ENCODE measurements at regions not wholly inside any gene's neighbourhood (a gene's known extent, or its start where the extent isn't known, plus 50 kb on each side); places are given as distances from the start of the nearest gene placed in this dataset.

- DNase-seq (ENCODE audit: low spot score) = no peak
These were observed 98.6 kb downstream of the FHDC1 start for GRCh38 chr4:153034681-153035080.

DNA sequence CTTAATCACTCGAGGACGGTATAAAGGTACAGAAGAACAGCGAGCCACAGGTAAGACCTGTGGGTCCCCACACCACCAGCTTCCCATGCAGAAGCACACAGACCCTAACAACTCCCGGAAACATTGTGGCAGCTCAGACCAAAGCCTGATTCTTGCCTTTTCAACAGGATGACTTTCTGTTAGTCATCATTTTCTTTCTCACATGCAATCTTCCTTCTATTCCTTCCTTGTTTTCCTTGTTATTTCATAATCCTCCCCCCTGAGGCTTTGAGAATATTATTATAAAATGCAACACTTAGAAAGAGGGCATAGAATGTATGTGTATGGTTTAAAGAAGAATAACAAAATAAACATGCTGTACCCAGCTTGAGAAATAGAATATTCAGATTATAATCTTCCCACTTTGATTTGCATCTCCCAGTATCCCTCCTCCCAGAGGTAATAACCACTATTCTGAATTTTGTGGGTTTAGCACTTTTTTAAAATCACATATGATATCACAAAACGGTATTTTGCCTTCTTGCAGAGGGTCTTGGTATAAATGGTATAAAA, 100.9 kb downstream of the FHDC1 start:
- no peak for DNase-seq (ENCODE audit: low spot score)

GRCh38 chr4:153038623-153039311, 102.6 kb downstream of the FHDC1 start:
- no peak for DNase-seq (ENCODE audit: low spot score)

- DNase-seq (ENCODE audit: low spot score) = no peak
These were observed 103.5 kb downstream of the FHDC1 start for GRCh38 chr4:153039542-153040185.

GRCh38 chr4:153040677-153041076, 104.6 kb downstream of the FHDC1 start:
- no peak for DNase-seq (ENCODE audit: low spot score)

- no peak for DNase-seq (ENCODE audit: low spot score)
These were observed 107.9 kb downstream of the FHDC1 start for GRCh38 chr4:153044036-153044435.

DNA sequence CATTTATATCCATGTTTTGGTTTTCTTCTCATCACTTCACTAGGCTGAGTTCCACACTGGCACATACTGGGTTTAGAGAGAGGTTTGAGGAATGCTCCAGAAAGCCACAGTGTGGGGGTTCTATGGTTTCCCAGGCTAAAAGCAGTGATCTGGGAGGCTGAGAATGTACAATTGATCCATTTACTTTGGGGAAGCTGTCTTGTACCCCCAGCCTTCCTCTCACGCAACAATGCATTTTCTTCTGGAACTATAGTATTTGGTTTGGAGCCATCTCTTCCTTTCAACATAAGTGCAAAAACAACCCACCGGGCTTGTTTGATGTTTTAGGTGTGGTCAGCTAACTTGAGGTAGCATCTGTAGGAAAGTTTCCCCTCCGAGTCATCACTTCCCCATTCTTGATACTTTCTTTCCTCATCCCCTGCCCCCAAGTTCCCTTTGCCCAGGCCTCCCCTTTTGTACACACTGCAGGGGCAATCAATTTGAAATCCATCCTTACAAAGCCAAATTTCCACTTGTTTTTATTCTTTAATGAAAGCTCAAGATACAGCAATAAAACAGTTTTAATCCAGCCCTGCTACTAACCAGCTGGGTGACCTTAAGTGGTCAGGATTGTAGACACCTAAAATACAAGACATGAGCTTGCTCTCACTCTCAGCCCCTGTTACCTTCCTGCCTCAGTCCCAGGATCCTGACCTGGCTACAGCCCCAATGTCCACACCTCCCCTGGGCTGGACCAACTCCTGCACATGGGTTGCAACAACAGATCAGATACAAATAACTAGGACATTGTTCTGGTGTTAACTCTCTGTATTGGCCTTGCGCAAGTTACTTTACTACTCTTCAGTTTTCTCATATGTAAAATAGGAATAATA, 109.2 kb downstream of the FHDC1 start:
- no peak for DNase-seq (ENCODE audit: low spot score)

DNA sequence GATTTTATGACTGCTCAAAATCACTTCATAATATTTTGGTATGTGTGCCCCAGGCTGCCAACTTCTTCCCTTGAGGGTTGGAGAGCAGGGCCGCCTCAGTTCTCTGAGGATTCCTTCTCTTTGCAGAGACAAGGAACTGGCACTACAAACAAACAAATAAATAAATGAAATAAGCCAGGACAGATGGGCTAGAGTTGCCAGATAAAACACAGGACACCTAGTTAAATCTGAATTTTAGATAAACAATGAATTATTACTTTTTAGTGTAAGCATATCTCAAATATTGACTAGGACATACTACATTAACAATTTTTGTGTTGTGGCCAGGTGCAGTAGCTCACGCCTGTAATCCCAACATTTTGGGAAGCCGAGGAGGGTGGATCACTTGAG, 122.5 kb downstream of the FHDC1 start:
- no peak for DNase-seq (ENCODE audit: low spot score)

GRCh38 chr4:153060196-153060595, 124.1 kb downstream of the FHDC1 start:
- no peak for DNase-seq (ENCODE audit: low spot score)

GRCh38 chr4:153061971-153062370, 125.8 kb downstream of the FHDC1 start:
- DNase-seq (ENCODE audit: low spot score) = no peak

DNA sequence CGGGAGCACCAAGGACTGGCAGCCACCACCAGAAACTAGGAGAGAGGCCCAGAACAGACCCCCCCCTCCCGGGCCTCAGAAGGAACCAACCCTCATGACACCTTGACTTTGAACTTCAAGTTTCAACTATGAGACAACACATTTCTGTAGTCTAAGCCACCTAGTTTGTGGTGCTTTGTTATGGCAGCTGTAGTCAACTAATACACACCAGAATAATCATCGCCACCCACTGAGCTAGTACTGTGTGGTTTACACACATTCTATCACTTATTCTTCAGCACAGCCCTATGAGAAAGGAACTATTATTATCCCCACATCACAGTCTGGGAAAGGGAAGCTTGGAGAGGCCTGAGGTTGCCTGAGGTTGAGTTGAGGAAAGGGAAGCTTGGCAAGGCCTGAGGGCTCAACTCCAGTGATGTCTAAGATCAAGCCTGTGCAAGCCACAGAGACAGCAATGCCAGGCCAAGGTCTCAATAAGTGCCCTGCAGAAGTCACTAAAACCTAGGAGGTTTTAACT, 126.6 kb downstream of the FHDC1 start:
- DNase-seq (ENCODE audit: low spot score) = no peak

DNA sequence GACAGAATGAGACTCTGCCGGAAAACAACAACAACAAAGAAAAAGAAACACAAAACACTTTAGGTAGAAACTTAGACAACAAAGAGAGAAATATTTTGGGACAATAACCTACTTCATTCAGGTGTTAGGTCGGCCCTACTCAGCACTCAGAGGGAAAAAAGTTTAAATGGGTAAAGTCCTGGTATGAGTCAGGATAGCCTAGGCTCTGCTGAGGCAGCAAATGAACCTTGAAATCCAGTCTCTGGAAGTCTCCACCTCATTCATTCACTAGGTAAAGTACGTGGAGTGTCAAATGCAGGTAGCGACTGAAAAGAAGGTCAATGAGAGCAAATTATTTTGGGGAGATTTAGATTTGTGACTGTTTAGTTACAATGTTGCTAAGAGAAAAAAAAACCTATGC, 127.4 kb downstream of the FHDC1 start:
- no peak for DNase-seq (ENCODE audit: low spot score)

DNA sequence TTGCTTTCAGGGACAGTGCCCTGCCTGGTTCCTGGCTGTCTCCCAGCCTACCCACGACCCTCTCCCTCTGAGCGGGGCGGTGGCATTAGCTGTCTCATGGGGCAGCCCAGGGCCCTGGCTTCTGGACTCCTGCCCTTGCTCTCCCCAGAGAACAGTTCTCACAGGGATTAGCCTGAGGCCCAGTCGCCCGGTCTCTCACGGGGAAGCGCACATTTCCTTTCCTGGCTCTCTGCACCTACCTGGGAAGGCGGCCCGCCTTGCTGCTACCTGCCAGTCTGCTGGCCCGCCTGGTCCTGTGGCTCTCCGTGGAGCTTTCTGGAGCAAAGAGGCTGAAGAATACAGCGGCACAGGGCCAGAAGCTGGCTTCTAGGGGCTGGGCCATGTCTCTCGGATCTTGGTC, 128.4 kb downstream of the FHDC1 start:
- DNase-seq (ENCODE audit: low spot score) = no peak

DNA sequence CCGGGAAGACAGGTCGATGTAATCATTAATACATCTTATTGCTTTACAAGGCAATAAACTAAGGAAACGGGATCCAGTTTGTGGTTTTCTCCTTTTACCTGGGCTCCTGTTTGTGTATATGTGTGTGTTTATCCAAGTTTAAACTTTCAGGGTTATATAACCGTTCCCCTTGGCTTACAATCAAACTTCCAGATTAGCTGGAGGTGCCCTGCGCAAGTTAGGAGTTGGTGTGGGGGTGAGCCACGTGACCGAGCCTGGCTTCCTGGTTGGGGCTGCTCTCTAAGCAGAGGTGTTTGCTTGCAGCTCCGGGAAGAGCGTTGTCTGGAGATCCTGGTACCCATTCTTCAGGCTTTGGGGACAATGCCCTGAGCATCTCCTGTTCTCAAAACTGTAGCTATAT, 129.2 kb downstream of the FHDC1 start:
- peak; percentile 17 for DNase-seq (ENCODE audit: low spot score)

DNA sequence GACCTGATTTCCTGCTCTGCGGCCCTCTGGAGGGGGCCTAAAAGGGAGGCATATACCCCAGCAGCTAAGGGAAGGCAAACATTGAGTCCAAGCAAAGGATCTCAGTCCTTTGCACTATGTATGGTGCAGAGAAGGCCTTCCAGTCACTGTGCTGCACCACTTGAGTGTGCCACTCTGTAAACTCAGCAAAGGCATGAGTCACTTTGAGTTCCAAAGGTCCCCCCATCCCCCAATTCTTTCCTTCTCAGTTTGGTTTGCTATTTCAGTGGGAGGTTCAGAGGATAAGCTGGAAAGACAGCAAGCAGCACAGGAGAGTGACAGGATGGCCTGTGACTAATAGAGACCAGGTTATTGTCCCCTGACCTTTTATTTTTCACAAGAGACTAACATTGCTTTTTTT, 131.3 kb downstream of the FHDC1 start:
- peak; percentile 27 for DNase-seq (ENCODE audit: low spot score)

DNA sequence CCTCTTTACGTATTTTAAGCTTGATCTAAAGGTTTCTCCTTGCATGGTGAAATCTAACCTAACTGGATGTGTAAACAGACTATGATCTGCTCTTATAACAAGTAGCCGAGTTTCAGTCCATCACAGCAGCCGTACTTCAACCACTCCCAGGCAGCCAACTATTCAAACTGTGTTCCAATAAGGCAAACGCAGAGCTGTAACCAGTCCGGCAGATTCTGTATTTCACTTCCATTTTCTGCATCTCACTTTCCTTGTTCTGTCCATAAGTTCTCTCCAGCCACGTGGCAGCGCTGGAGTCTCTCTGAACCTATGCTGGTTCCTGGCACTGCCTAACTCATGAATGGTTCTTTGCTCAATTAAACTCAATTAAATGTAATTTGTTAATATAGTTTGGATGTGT, 132.6 kb downstream of the FHDC1 start:
- DNase-seq (ENCODE audit: low spot score) = no peak

DNA sequence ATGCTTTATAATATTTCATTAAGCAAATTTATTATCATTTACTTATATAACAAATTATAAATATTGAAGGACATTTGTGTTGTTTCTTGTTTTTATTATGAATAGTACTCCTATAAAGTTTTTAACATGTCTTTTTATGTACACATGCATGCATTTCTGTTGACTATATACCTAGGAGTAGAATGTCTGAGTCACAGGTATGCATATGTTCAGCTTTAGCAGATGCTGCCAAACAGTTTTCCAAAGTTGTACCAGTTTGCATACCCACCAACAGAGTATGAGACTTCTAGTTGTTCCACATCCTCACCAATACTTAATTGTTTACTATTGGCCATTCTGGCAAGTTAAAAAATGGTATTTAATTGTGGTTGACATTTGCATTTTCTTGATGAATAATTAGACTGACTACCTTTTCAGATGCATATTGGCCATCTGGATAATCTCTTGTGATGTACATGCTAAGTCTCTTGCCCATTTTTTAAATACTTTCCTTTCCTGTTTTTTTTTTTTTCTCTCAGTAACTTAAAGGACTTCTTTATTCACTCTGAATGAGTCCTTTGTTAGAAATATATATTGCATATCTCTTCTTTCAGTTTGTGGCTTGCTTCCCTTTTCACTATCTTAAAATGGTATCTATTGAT, 132.2 kb upstream of the TRIM2 start:
- DNase-seq (ENCODE audit: low spot score) = no peak

DNA sequence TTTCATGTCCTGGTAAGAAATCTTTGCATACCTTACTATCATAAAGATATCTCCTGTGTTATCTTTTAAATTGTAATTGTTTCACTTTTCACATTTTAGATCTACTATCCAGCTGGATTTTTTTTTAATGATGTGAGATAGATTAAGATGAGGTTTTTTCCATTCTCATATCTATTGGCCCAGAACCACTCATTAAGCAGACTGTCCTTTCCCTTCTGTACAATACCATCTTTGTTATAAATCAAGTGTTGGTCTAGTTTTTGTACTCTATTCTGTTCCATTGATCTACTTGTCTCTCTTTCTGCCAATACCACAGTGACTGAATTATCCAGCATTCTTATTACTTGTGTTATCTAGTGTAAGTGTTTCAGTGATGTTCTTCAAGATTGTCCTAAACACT, 131.6 kb upstream of the TRIM2 start:
- DNase-seq (ENCODE audit: low spot score) = no peak

- DNase-seq (ENCODE audit: low spot score) = no peak
These were observed 129.8 kb upstream of the TRIM2 start for GRCh38 chr4:153074486-153074885.

DNA sequence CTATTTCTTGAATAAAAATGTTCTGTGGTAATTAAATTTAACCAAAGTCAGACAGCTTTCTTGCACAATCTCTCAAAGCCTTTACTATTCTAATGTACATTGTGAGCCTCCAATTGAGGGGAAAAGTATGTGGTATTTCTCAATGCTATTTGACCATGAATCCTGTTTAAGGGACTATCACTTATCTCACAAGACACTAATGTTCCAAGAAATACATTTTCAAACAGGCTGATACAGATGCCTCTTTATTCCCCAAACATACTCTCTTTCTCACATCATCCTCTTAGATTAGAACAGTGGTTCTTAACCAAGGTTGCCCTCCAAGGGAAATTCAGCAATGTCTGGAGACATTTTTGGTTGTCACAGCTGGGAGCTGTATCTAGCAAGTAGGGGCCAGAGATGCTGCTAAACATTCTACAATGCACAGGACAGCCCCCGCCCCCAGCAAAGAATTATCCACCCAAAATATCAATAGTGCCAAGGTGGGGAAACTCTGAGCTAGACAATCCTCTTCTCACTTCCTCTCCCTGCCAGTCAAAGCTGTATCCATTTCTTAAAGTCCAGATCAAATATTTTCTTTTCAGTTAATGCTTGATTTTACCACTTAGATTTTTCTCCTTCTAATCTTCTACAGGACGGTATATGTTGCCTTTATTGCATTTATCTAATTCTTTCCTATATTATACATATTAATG, 129.2 kb upstream of the TRIM2 start:
- DNase-seq (ENCODE audit: low spot score) = no peak

GRCh38 chr4:153075836-153076518, 128.3 kb upstream of the TRIM2 start:
- DNase-seq (ENCODE audit: low spot score) = no peak
